HUES6 (cell line): ENCODE measurements at regions not wholly inside any gene's neighbourhood (a gene's known extent, or its start where the extent isn't known, plus 50 kb on each side); places are given as distances from the start of the nearest gene placed in this dataset.

Experiments
- H3K27ac ChIP-seq: 2 replicates; pipeline ENCODE4 v1.7.0; 2013; ENCODE audit warnings: low read depth, mild to moderate bottlenecking, low read length, inconsistent platforms
- H3K27me3 ChIP-seq: 2 replicates; pipeline ENCODE4 v1.6.1; 2013; ENCODE audit warnings: low read length; ENCODE audit not compliant: control insufficient read depth, insufficient read depth
- H3K36me3 ChIP-seq: 2 replicates; pipeline ENCODE4 v1.6.1; 2013; ENCODE audit warnings: low read length; ENCODE audit not compliant: control insufficient read depth, insufficient read depth
- H3K4me1 ChIP-seq: 2 replicates; pipeline ENCODE4 v1.6.1; 2013; ENCODE audit warnings: low read length; ENCODE audit not compliant: control insufficient read depth, insufficient read depth
- H3K4me3 ChIP-seq: 2 replicates; pipeline ENCODE4 v1.5.1; 2013; ENCODE audit warnings: low read depth, low read length
- H3K9ac ChIP-seq: one replicate; pipeline ENCODE4 v1.6.1; 2013; ENCODE audit warnings: mild to moderate bottlenecking, low read length
- H3K9me3 ChIP-seq: 2 replicates; pipeline ENCODE4 v1.6.1; 2013; ENCODE audit warnings: low read depth, low read length; ENCODE audit not compliant: control insufficient read depth, insufficient read depth

GRCh38 chr2:67008155-67008554, 389.0 kb upstream of the ETAA1 start:
- Histone ChIP-seq H3K27ac (no peak overlapping the region), H3K4me3 (no peak overlapping the region), H3K36me3 (no peaks in the 10 kb centered on the region), H3K9ac (no peak overlapping the region), H3K9me3 (no peaks in the 10 kb centered on the region), H3K4me1 (no peaks in the 10 kb centered on the region), H3K27me3 (no peaks in the 10 kb centered on the region)

- no peak overlapping the region for H3K4me3 ChIP-seq
- no peaks in the 10 kb centered on the region for H3K4me1 ChIP-seq
- no peak overlapping the region for H3K9ac ChIP-seq
- no peaks in the 10 kb centered on the region for H3K9me3 ChIP-seq
- H3K27ac ChIP-seq, result no peak overlapping the region
- no peaks in the 10 kb centered on the region for H3K27me3 ChIP-seq
- no peaks in the 10 kb centered on the region for H3K36me3 ChIP-seq
These were observed 385.0 kb upstream of the ETAA1 start for GRCh38 chr2:67012165-67012564.

GRCh38 chr2:67013821-67014220, 383.3 kb upstream of the ETAA1 start:
- no peak overlapping the region for H3K4me3 ChIP-seq
- H3K9ac ChIP-seq, result no peak overlapping the region
- no peak overlapping the region for H3K27ac ChIP-seq
- H3K9me3 ChIP-seq, result no peaks in the 10 kb centered on the region
- no peaks in the 10 kb centered on the region for H3K27me3 ChIP-seq
- H3K4me1 ChIP-seq, result no peaks in the 10 kb centered on the region
- H3K36me3 ChIP-seq, result no peaks in the 10 kb centered on the region

- Histone ChIP-seq H3K9ac (no peak overlapping the region), H3K9me3 (no peaks in the 10 kb centered on the region), H3K27ac (no peak overlapping the region), H3K4me1 (no peaks in the 10 kb centered on the region), H3K4me3 (no peak overlapping the region), H3K27me3 (no peaks in the 10 kb centered on the region), H3K36me3 (no peaks in the 10 kb centered on the region)
These were observed 381.5 kb upstream of the ETAA1 start for GRCh38 chr2:67015681-67016080.

- Histone ChIP-seq H3K4me3 (no peak overlapping the region), H3K36me3 (no peaks in the 10 kb centered on the region), H3K27me3 (no peaks in the 10 kb centered on the region), H3K9ac (no peak overlapping the region), H3K27ac (no peak overlapping the region), H3K4me1 (no peaks in the 10 kb centered on the region), H3K9me3 (no peaks in the 10 kb centered on the region)
These were observed 378.8 kb upstream of the ETAA1 start for GRCh38 chr2:67018301-67018700.

- Histone ChIP-seq H3K27ac (no peak overlapping the region), H3K9ac (no peak overlapping the region), H3K9me3 (no peaks in the 10 kb centered on the region), H3K36me3 (no peaks in the 10 kb centered on the region), H3K4me3 (no peak overlapping the region), H3K27me3 (no peaks in the 10 kb centered on the region), H3K4me1 (no peaks in the 10 kb centered on the region)
These were observed 365.1 kb upstream of the ETAA1 start for GRCh38 chr2:67032076-67032475.

GRCh38 chr2:67036444-67036843, 360.7 kb upstream of the ETAA1 start:
- H3K36me3 ChIP-seq, result no peaks in the 10 kb centered on the region
- H3K9ac ChIP-seq, result no peak overlapping the region
- H3K4me3 ChIP-seq, result no peak overlapping the region
- no peaks in the 10 kb centered on the region for H3K9me3 ChIP-seq
- no peak overlapping the region for H3K27ac ChIP-seq
- no peaks in the 10 kb centered on the region for H3K27me3 ChIP-seq
- H3K4me1 ChIP-seq, result no peaks in the 10 kb centered on the region

GRCh38 chr2:67037655-67038054, 359.5 kb upstream of the ETAA1 start:
- H3K27ac ChIP-seq, result no peak overlapping the region

GRCh38 chr2:67038195-67038594, 358.9 kb upstream of the ETAA1 start:
- Histone ChIP-seq H3K36me3 (no peaks in the 10 kb centered on the region), H3K9me3 (no peaks in the 10 kb centered on the region), H3K9ac (no peak overlapping the region), H3K4me1 (no peaks in the 10 kb centered on the region), H3K27me3 (no peaks in the 10 kb centered on the region), H3K27ac (no peak overlapping the region), H3K4me3 (no peak overlapping the region)

More at GRCh38 chr2:67037655-67038054, 359.5 kb upstream of the ETAA1 start:
- no peaks in the 10 kb centered on the region for H3K36me3 ChIP-seq
- no peaks in the 10 kb centered on the region for H3K4me1 ChIP-seq
- H3K27me3 ChIP-seq, result no peaks in the 10 kb centered on the region
- H3K4me3 ChIP-seq, result no peak overlapping the region
- H3K9ac ChIP-seq, result no peak overlapping the region
- no peaks in the 10 kb centered on the region for H3K9me3 ChIP-seq

- Histone ChIP-seq H3K27me3 (no peaks in the 10 kb centered on the region), H3K36me3 (no peaks in the 10 kb centered on the region), H3K27ac (no peak overlapping the region), H3K4me3 (no peak overlapping the region), H3K9me3 (no peaks in the 10 kb centered on the region), H3K4me1 (no peaks in the 10 kb centered on the region; the same call in 1 of the 2 replicates), H3K9ac (no peak overlapping the region)
These were observed 358.1 kb upstream of the ETAA1 start for GRCh38 chr2:67039058-67039457.

GRCh38 chr2:67039517-67040103, 357.5 kb upstream of the ETAA1 start:
- Histone ChIP-seq H3K4me1 (no peaks in the 10 kb centered on the region; the same call in 1 of the 2 replicates), H3K9ac (no peak overlapping the region), H3K27ac (no peak overlapping the region), H3K4me3 (no peak overlapping the region), H3K9me3 (no peaks in the 10 kb centered on the region), H3K36me3 (no peaks in the 10 kb centered on the region), H3K27me3 (no peaks in the 10 kb centered on the region)

- Histone ChIP-seq H3K9ac (no peak overlapping the region), H3K36me3 (no peaks in the 10 kb centered on the region), H3K4me3 (no peak overlapping the region), H3K27me3 (no peaks in the 10 kb centered on the region), H3K9me3 (no peaks in the 10 kb centered on the region), H3K4me1 (no peaks in the 10 kb centered on the region; the same call in 1 of the 2 replicates), H3K27ac (no peak overlapping the region)
These were observed 356.1 kb upstream of the ETAA1 start for GRCh38 chr2:67041051-67041450.
